GM21619 (cell line): ENCODE measurements at regions not wholly inside any gene's neighbourhood (a gene's known extent, or its start where the extent isn't known, plus 50 kb on each side); places are given as distances from the start of the nearest gene placed in this dataset.

Experiments used
- ATAC-seq: cut with Tn5 transposase; IDR thresholded peaks from one replicate; pipeline ENCODE4 v1.9.1; 2021; ENCODE audit not compliant: unreplicated experiment

GRCh38 chr22:47282366-47282765 is 519.9 kb downstream of the TBC1D22A start:
- no peak for ATAC-seq

- ATAC-seq, result no peak
Measured at GRCh38 chr22:47281126-47282106, 519.0 kb downstream of the TBC1D22A start.

GRCh38 chr22:47280301-47280700 is 517.9 kb downstream of the TBC1D22A start:
- ATAC-seq, result no peak

- no peak for ATAC-seq
Measured at GRCh38 chr22:47279746-47280145, 517.3 kb downstream of the TBC1D22A start.

- ATAC-seq, result no peak
Measured at GRCh38 chr22:47279337-47279736, 516.9 kb downstream of the TBC1D22A start.

GRCh38 chr22:47278655-47279054 is 516.2 kb downstream of the TBC1D22A start:
- no peak for ATAC-seq

GRCh38 chr22:47277531-47277930 is 515.1 kb downstream of the TBC1D22A start:
- ATAC-seq, result no peak

GRCh38 chr22:47276991-47277390 is 514.5 kb downstream of the TBC1D22A start:
- ATAC-seq, result no peak

GRCh38 chr22:47276450-47276820 is 514.0 kb downstream of the TBC1D22A start:
- no peak for ATAC-seq

- ATAC-seq, result no peak
Measured at GRCh38 chr22:47275605-47276449, 513.4 kb downstream of the TBC1D22A start.

GRCh38 chr22:47274196-47274595 is 511.7 kb downstream of the TBC1D22A start:
- no peak for ATAC-seq

GRCh38 chr22:47270463-47271135 is 508.1 kb downstream of the TBC1D22A start:
- ATAC-seq, result no peak

- ATAC-seq, result no peak
Measured at GRCh38 chr22:47269516-47270088, 507.2 kb downstream of the TBC1D22A start.

GRCh38 chr22:47267513-47268282 is 505.2 kb downstream of the TBC1D22A start:
- no peak for ATAC-seq

GRCh38 chr22:47266329-47266728 is 503.9 kb downstream of the TBC1D22A start:
- ATAC-seq, result no peak

- ATAC-seq, result no peak
Measured at GRCh38 chr22:47260551-47260950, 498.1 kb downstream of the TBC1D22A start.

GRCh38 chr22:47259990-47260389 is 497.5 kb downstream of the TBC1D22A start:
- ATAC-seq, result no peak

GRCh38 chr22:47259049-47259448 is 496.6 kb downstream of the TBC1D22A start:
- no peak for ATAC-seq

- ATAC-seq, result no peak
Measured at GRCh38 chr22:47257976-47258375, 495.5 kb downstream of the TBC1D22A start.

GRCh38 chr22:47257566-47257965 is 495.1 kb downstream of the TBC1D22A start:
- no peak for ATAC-seq
